ENCODE measurements at regions not wholly inside any gene's neighbourhood (a gene's known extent, or its start where the extent isn't known, plus 50 kb on each side); places are given as distances from the start of the nearest gene placed in this dataset.
A peak's percentile ranks its signal among the peaks of the same experiment; 100 is the strongest.

- no peak for DNase-seq
Measured at GRCh38 chr3:176714034-176714433, 483.2 kb downstream of the TBL1XR1 start.

- DNase-seq: no peak
Measured at GRCh38 chr3:176712191-176712590, 485.1 kb downstream of the TBL1XR1 start.

GRCh38 chr3:176699288-176699687, 498.0 kb downstream of the TBL1XR1 start:
- DNase-seq: no peak

GRCh38 chr3:176697284-176697889, 499.9 kb downstream of the TBL1XR1 start:
- peak; percentile 20 for DNase-seq

- no peak for DNase-seq
Measured at GRCh38 chr3:176696816-176697215, 500.5 kb downstream of the TBL1XR1 start.

- DNase-seq: no peak
Measured at GRCh38 chr3:176692966-176693785, 504.1 kb downstream of the TBL1XR1 start.

GRCh38 chr3:176692199-176692965, 504.9 kb downstream of the TBL1XR1 start:
- no peak for DNase-seq

- no peak for DNase-seq
Measured at GRCh38 chr3:176690083-176690869, 507.0 kb downstream of the TBL1XR1 start.

GRCh38 chr3:176687754-176688153, 509.5 kb downstream of the TBL1XR1 start:
- no peak for DNase-seq

- DNase-seq: no peak
Measured at GRCh38 chr3:176683382-176683781, 513.9 kb downstream of the TBL1XR1 start.

GRCh38 chr3:176663837-176664831, 533.1 kb downstream of the TBL1XR1 start:
- peak; percentile 28 for DNase-seq

- DNase-seq: no peak
Measured at GRCh38 chr3:176663387-176663786, 533.9 kb downstream of the TBL1XR1 start.

- DNase-seq: no peak
Measured at GRCh38 chr3:176661432-176661964, 535.8 kb downstream of the TBL1XR1 start.

- no peak for DNase-seq
Measured at GRCh38 chr3:176655404-176656094, 541.7 kb downstream of the TBL1XR1 start.

GRCh38 chr3:176651622-176652021, 545.7 kb downstream of the TBL1XR1 start:
- DNase-seq: no peak

GRCh38 chr3:176650478-176650877, 546.8 kb downstream of the TBL1XR1 start:
- no peak for DNase-seq

GRCh38 chr3:176647987-176648386, 549.3 kb downstream of the TBL1XR1 start:
- no peak for DNase-seq

GRCh38 chr3:176633511-176633910, 563.8 kb downstream of the TBL1XR1 start:
- DNase-seq: no peak

- DNase-seq: no peak
Measured at GRCh38 chr3:176632925-176633324, 564.4 kb downstream of the TBL1XR1 start.

- DNase-seq: no peak
Measured at GRCh38 chr3:176631165-176631564, 566.1 kb downstream of the TBL1XR1 start.

Data from right kidney (tissue), 1 donor.